H9 (cell line): ENCODE measurements at regions not wholly inside any gene's neighbourhood (a gene's known extent, or its start where the extent isn't known, plus 50 kb on each side); places are given as distances from the start of the nearest gene placed in this dataset.

Experiments used
- DNase-seq: peaks from one replicate; pipeline ENCODE4 v3.0.0-alpha.2; 2017
- H2AFZ ChIP-seq: one replicate; pipeline ENCODE4 v1.6.1; 2013; ENCODE audit warnings: mild to moderate bottlenecking, low read length, control low read depth, moderate library complexity
- H2AK5ac ChIP-seq: 2 replicates; pipeline ENCODE4 v1.6.1; 2013; ENCODE audit warnings: low read length, control low read depth, mixed read lengths; ENCODE audit not compliant: insufficient read length
- H2BK120ac ChIP-seq: one replicate; pipeline ENCODE4 v1.6.1; 2013; ENCODE audit warnings: low read depth, mild to moderate bottlenecking, low read length, control low read depth, inconsistent platforms; ENCODE audit not compliant: poor library complexity, severe bottlenecking
- H2BK12ac ChIP-seq: 2 replicates; pipeline ENCODE4 v1.6.1; 2013; ENCODE audit warnings: low read length, control low read depth, mixed read lengths, low read depth; ENCODE audit not compliant: insufficient read length
- H2BK15ac ChIP-seq: 2 replicates; pipeline ENCODE4 v1.6.1; 2013; ENCODE audit warnings: low read depth, low read length, control low read depth
- H2BK20ac ChIP-seq: one replicate; pipeline ENCODE4 v1.6.1; 2013; ENCODE audit warnings: low read depth, mild to moderate bottlenecking, low read length, control low read depth, inconsistent platforms; ENCODE audit not compliant: poor library complexity, severe bottlenecking
- H2BK5ac ChIP-seq: 2 replicates; pipeline ENCODE4 v1.6.1; 2013; ENCODE audit warnings: low read length, control low read depth, mixed read lengths; ENCODE audit not compliant: insufficient read length
- H3K14ac ChIP-seq: 2 replicates; pipeline ENCODE4 v1.6.1; 2013; ENCODE audit warnings: low read length, control low read depth; ENCODE audit not compliant: insufficient read depth
- H3K18ac ChIP-seq: 2 replicates; pipeline ENCODE4 v1.6.1; 2013; ENCODE audit warnings: low read depth, mild to moderate bottlenecking, mixed read lengths, low read length, control low read depth; ENCODE audit not compliant: insufficient read length
- H3K23ac ChIP-seq: 2 replicates; pipeline ENCODE4 v1.6.1; 2013; ENCODE audit warnings: low read length, control low read depth, mixed read lengths, low read depth; ENCODE audit not compliant: insufficient read length
- H3K23me2 ChIP-seq: 2 replicates; pipeline ENCODE4 v1.6.1; 2013; ENCODE audit warnings: low read depth, mild to moderate bottlenecking, mixed read lengths, low read length, control low read depth; ENCODE audit not compliant: insufficient read length, poor library complexity, severe bottlenecking
- H3K27ac ChIP-seq: 2 replicates; pipeline ENCODE4 v1.5.1; 2013; ENCODE audit warnings: low read length, control low read depth, mixed read lengths, low read depth; ENCODE audit not compliant: insufficient read length
- H3K27me3 ChIP-seq: 2 replicates; pipeline ENCODE4 v1.6.1; 2013; ENCODE audit warnings: low read length, control low read depth, inconsistent platforms; ENCODE audit not compliant: insufficient read depth
- H3K4ac ChIP-seq: 2 replicates; pipeline ENCODE4 v1.6.1; 2013; ENCODE audit warnings: low read depth, mild to moderate bottlenecking, control low read depth, inconsistent platforms, low read length, moderate library complexity
- H3K4me1 ChIP-seq: 2 replicates; pipeline ENCODE4 v1.6.1; 2013; ENCODE audit warnings: low read length, control low read depth, inconsistent platforms; ENCODE audit not compliant: insufficient read depth
- H3K4me2 ChIP-seq: 2 replicates; pipeline ENCODE4 v1.6.1; 2013; ENCODE audit warnings: low read length, control low read depth, mixed read lengths; ENCODE audit not compliant: insufficient read length, insufficient read depth
- H3K56ac ChIP-seq: 2 replicates; pipeline ENCODE4 v1.6.1; 2013; ENCODE audit warnings: low read depth, mild to moderate bottlenecking, mixed read lengths, low read length, control low read depth; ENCODE audit not compliant: insufficient read length
- H3K79me1 ChIP-seq: 2 replicates; pipeline ENCODE4 v1.6.1; 2013; ENCODE audit warnings: low read depth, mild to moderate bottlenecking, moderate library complexity, low read length, control low read depth, inconsistent platforms; ENCODE audit not compliant: insufficient read depth, poor library complexity, severe bottlenecking
- H3K79me2 ChIP-seq: 2 replicates; pipeline ENCODE4 v1.6.1; 2013; ENCODE audit warnings: low read length, control low read depth, inconsistent platforms; ENCODE audit not compliant: insufficient read depth
- H3K9ac ChIP-seq: 2 replicates; pipeline ENCODE4 v1.6.1; 2013; ENCODE audit warnings: low read length, control low read depth, mixed read lengths; ENCODE audit not compliant: insufficient read length; ENCODE audit errors: extremely low read depth
- H3K9me3 ChIP-seq: one replicate; pipeline ENCODE4 v1.6.1; 2013; ENCODE audit warnings: low read depth, low read length, inconsistent platforms; ENCODE audit not compliant: control insufficient read depth
- H3T11ph ChIP-seq: one replicate; pipeline ENCODE4 v1.6.1; 2013; ENCODE audit warnings: mild to moderate bottlenecking, low read length, control low read depth, inconsistent platforms
- H4K20me1 ChIP-seq: one replicate; pipeline ENCODE4 v1.6.1; 2013; ENCODE audit not compliant: control insufficient read depth, insufficient read length, insufficient read depth
- H4K5ac ChIP-seq: 2 replicates; pipeline ENCODE4 v1.6.1; 2013; ENCODE audit warnings: low read depth, mild to moderate bottlenecking, mixed read lengths, low read length, control low read depth; ENCODE audit not compliant: insufficient read length
- H4K8ac ChIP-seq: replicated peaks from 2 replicates; pipeline ENCODE4 v1.6.1; 2013; ENCODE audit warnings: low read length, control low read depth, mixed read lengths, low read depth; ENCODE audit not compliant: insufficient read length
- H4K91ac ChIP-seq: 2 replicates; pipeline ENCODE4 v1.6.1; 2013; ENCODE audit warnings: low read depth, mild to moderate bottlenecking, moderate library complexity, mixed read lengths, low read length, control low read depth; ENCODE audit not compliant: insufficient read length
- H3K27ac Mint-ChIP-seq, 3 experiments: 2 replicates in 2 of 3; 3 replicates in 1 of 3; pipeline ENCODE4 v1.8.0; 2020 to 2021; ENCODE audit warnings: mixed read lengths in 3 of 3, mild to moderate bottlenecking in 1 of 3, moderate library complexity in 1 of 3
- H3K27me3 Mint-ChIP-seq: 2 replicates; pipeline ENCODE4 v1.8.0; 2021; ENCODE audit warnings: low read depth, mild to moderate bottlenecking, moderate library complexity, mixed read lengths
- H3K36me3 Mint-ChIP-seq, 3 experiments: 2 replicates in 2 of 3; 3 replicates in 1 of 3; pipeline ENCODE4 v1.8.0; 2020 to 2021; ENCODE audit warnings: low read depth in 3 of 3, mixed read lengths in 3 of 3; ENCODE audit not compliant: insufficient read depth in 1 of 3
- H3K4me1 Mint-ChIP-seq, 2 experiments: 2 replicates each; pipeline ENCODE4 v1.8.0; 2020; ENCODE audit warnings: mixed read lengths in 2 of 2
- H3K4me3 Mint-ChIP-seq, 2 experiments: 2 replicates in 1 of 2; 3 replicates in 1 of 2; pipeline ENCODE4 v1.8.0; 2020 to 2021; ENCODE audit warnings: mild to moderate bottlenecking in 2 of 2, mixed read lengths in 2 of 2, moderate library complexity in 1 of 2
- H3K9me3 Mint-ChIP-seq, 2 experiments: 2 replicates in 1 of 2; 3 replicates in 1 of 2; pipeline ENCODE4 v1.8.0; 2020; ENCODE audit warnings: mild to moderate bottlenecking in 2 of 2, mixed read lengths in 2 of 2, moderate library complexity in 1 of 2
- TF ChIP-seq, protein P1 (sequence below): fragments of 200-600 bp; sonication (generic); conservative IDR thresholded peaks from 3 replicates; pipeline ENCODE4 v1.8.0; 2021; ENCODE audit warnings: antibody characterized with exemption, mild to moderate bottlenecking

DNA sequence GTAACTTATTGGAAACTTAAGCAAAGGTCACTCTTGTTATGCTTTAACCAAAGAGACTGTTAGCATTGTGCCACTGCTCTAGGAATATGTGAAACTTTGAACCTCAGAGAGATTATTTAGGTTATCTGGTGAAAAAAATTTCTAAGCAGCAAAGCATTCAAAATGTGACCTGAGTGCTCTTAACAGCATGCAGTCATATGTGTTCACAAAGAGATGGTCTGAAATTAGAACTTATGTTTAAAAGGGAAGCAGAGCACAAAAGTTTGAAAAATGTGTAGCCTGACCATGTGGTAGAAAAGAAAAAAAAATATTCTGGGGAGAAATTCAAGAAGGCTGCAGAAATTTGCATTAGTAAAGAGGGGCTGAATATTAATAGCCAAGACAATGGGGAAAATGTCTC lies 420.2 kb upstream of the CADM2 start:
- TF ChIP-seq, protein P1, sequence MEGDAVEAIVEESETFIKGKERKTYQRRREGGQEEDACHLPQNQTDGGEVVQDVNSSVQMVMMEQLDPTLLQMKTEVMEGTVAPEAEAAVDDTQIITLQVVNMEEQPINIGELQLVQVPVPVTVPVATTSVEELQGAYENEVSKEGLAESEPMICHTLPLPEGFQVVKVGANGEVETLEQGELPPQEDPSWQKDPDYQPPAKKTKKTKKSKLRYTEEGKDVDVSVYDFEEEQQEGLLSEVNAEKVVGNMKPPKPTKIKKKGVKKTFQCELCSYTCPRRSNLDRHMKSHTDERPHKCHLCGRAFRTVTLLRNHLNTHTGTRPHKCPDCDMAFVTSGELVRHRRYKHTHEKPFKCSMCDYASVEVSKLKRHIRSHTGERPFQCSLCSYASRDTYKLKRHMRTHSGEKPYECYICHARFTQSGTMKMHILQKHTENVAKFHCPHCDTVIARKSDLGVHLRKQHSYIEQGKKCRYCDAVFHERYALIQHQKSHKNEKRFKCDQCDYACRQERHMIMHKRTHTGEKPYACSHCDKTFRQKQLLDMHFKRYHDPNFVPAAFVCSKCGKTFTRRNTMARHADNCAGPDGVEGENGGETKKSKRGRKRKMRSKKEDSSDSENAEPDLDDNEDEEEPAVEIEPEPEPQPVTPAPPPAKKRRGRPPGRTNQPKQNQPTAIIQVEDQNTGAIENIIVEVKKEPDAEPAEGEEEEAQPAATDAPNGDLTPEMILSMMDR, result no peak
- Mint-ChIP-seq H3K4me3 (no peak overlapping the region), H3K27ac (no peak overlapping the region), H3K36me3 (peaks cover 4 to 19% (median 8%) of the 10 kb centered on the region in 3 experiments; a peak in 5 of 7 replicates), H3K27me3 (no peaks in the 10 kb centered on the region), H3K4me1 (no peaks in the 10 kb centered on the region), H3K9me3 (peaks cover 13 to 21% of the 10 kb centered on the region in 2 experiments)
- H3K23ac ChIP-seq, result no peak overlapping the region
- no peak overlapping the region for H2AK5ac ChIP-seq
- H2BK20ac ChIP-seq, result no peak overlapping the region
- H2BK120ac ChIP-seq, result no peak overlapping the region
- no peak for DNase-seq
- no peaks in the 10 kb centered on the region for H3K79me1 ChIP-seq
- no peak overlapping the region for H2AFZ ChIP-seq
- H4K8ac ChIP-seq, result no peak overlapping the region
- no peak overlapping the region for H2BK5ac ChIP-seq
- no peak overlapping the region for H4K91ac ChIP-seq
- H4K5ac ChIP-seq, result no peak overlapping the region
- no peak overlapping the region for H3K4ac ChIP-seq
- H3K56ac ChIP-seq, result no peak overlapping the region
- no peak overlapping the region for H3K18ac ChIP-seq
- H3K9ac ChIP-seq, result no peak overlapping the region
- no peaks in the 10 kb centered on the region for H3K4me1 ChIP-seq
- no peaks in the 10 kb centered on the region for H3K27me3 ChIP-seq
- H3K14ac ChIP-seq, result no peak overlapping the region
- H3K23me2 ChIP-seq, result no peaks in the 10 kb centered on the region
- H3K4me2 ChIP-seq, result no peak overlapping the region
- peaks cover 7% of the 10 kb centered on the region for H3K9me3 ChIP-seq
- no peaks in the 10 kb centered on the region for H4K20me1 ChIP-seq
- H3K79me2 ChIP-seq, result no peaks in the 10 kb centered on the region
- no peak overlapping the region for H3K27ac ChIP-seq
- no peak overlapping the region for H2BK15ac ChIP-seq
- no peak overlapping the region for H2BK12ac ChIP-seq
- H3T11ph ChIP-seq, result no peak overlapping the region
